H1 (cell line): ENCODE measurements at regions not wholly inside any gene's neighbourhood (a gene's known extent, or its start where the extent isn't known, plus 50 kb on each side); places are given as distances from the start of the nearest gene placed in this dataset.
A peak's percentile ranks its signal among the peaks of the same experiment; 100 is the strongest.

Source experiments
- CTCF ChIA-PET: fragments of 300-600 bp; sonication (Branson Sonifier 250); formaldehyde crosslinking; loops from one replicate; lab custom pipeline; 2021; ENCODE audit not compliant: partially characterized antibody; lab: Charles Lee
- POLR2A ChIA-PET: fragments of 300-600 bp; sonication (Branson Sonifier 250); formaldehyde crosslinking; loops from one replicate; lab custom pipeline; 2021; ENCODE audit warnings: inconsistent platforms; ENCODE audit not compliant: partially characterized antibody; lab: Charles Lee
- DNase-seq, 2 experiments: peaks; one replicate each; pipeline versions ENCODE4 v3.0.0 to v3.0.0-alpha.2; 2010 to 2022; ENCODE audit warnings: low spot score in 2 of 2, low read depth in 1 of 2, mixed read lengths in 1 of 2
- FAIRE-seq: peaks from 2 replicates; lab custom pipeline; 2011; peaks lifted over from hg19 to GRCh38; lab: Jason Lieb, UNC
- H2AFZ ChIP-seq: 2 replicates; pipeline ENCODE4 v1.8.1; 2012; ENCODE audit warnings: low read length, inconsistent platforms
- H2AK5ac ChIP-seq: 2 replicates; pipeline ENCODE4 v1.6.1; 2013; ENCODE audit warnings: low read depth, low read length
- H2BK120ac ChIP-seq: replicated peaks from 2 replicates; pipeline ENCODE3; 2013; ENCODE audit warnings: low read depth, low read length, inconsistent platforms
- H2BK12ac ChIP-seq: 2 replicates; pipeline ENCODE4 v1.6.1; 2013; ENCODE audit warnings: low read depth, low read length
- H2BK15ac ChIP-seq: 2 replicates; pipeline ENCODE4 v1.6.1; 2013; ENCODE audit warnings: low read length
- H2BK20ac ChIP-seq: 2 replicates; pipeline ENCODE4 v1.6.1; 2013; ENCODE audit warnings: low read length
- H2BK5ac ChIP-seq: 2 replicates; pipeline ENCODE4 v1.6.1; 2013; ENCODE audit warnings: low read depth, low read length
- H3K14ac ChIP-seq: 2 replicates; pipeline ENCODE4 v1.6.1; 2013; ENCODE audit warnings: inconsistent platforms; ENCODE audit not compliant: insufficient read length
- H3K18ac ChIP-seq: 2 replicates; pipeline ENCODE4 v1.6.1; 2013; ENCODE audit warnings: low read length; ENCODE audit errors: extremely low read depth
- H3K23ac ChIP-seq: 2 replicates; pipeline ENCODE4 v1.6.1; 2013; ENCODE audit warnings: inconsistent platforms; ENCODE audit not compliant: insufficient read length
- H3K23me2 ChIP-seq: 2 replicates; pipeline ENCODE4 v1.6.1; 2013; ENCODE audit warnings: low read depth, low read length
- H3K27ac ChIP-seq: 2 replicates; pipeline ENCODE4 v1.6.1; 2011; ENCODE audit warnings: low read depth, low read length, inconsistent platforms
- H3K27me3 ChIP-seq, 4 experiments: replicated peaks in 1 of 4; 1 replicate in 1 of 4; 2 replicates in 3 of 4; pipeline versions ENCODE4 v1.6.1 to v1.8.1; 2011 to 2013; ENCODE audit warnings: low read length in 3 of 4, mild to moderate bottlenecking in 3 of 4, inconsistent platforms in 2 of 4, mixed read lengths in 2 of 4, moderate library complexity in 1 of 4; ENCODE audit not compliant: control insufficient read depth in 3 of 4, insufficient read depth in 3 of 4; ENCODE audit errors: extremely low read depth in 1 of 4
- H3K36me3 ChIP-seq, 4 experiments: 2 replicates each; pipeline versions ENCODE4 v1.6.1 to v1.8.1; 2011 to 2013; ENCODE audit warnings: mild to moderate bottlenecking in 4 of 4, low read length in 3 of 4, moderate library complexity in 2 of 4, control low read depth in 1 of 4, inconsistent platforms in 1 of 4; ENCODE audit not compliant: insufficient read depth in 4 of 4, control insufficient read depth in 2 of 4
- H3K4ac ChIP-seq: replicated peaks from 2 replicates; pipeline ENCODE3; 2013; ENCODE audit warnings: low read length, low read depth, mixed read lengths, inconsistent platforms; ENCODE audit not compliant: insufficient read length
- H3K4me1 ChIP-seq, 4 experiments: replicated peaks in 1 of 4; 1 replicate in 1 of 4; 2 replicates in 3 of 4; pipeline versions ENCODE4 v1.6.1 to v1.8.1; 2011 to 2013; ENCODE audit warnings: low read length in 3 of 4, inconsistent platforms in 2 of 4, mixed read lengths in 1 of 4; ENCODE audit not compliant: insufficient read depth in 4 of 4, control insufficient read depth in 3 of 4
- H3K4me2 ChIP-seq, 2 experiments: 2 replicates each; pipeline versions ENCODE4 v1.6.1 to v1.8.1; 2011 to 2013; ENCODE audit warnings: low read depth in 2 of 2, low read length in 2 of 2, control low read depth in 1 of 2, inconsistent platforms in 1 of 2, mild to moderate bottlenecking in 1 of 2; ENCODE audit not compliant: insufficient read depth in 1 of 2
- H3K4me3 ChIP-seq, 4 experiments: fragments of 200-600, 300-600 bp in 1 of 4; sonication (generic), shearing (Covaris generic), sonication (Bioruptor Twin) in 1 of 4; 2 replicates each; pipeline versions ENCODE4 v1.5.1 to v1.8.1; 2011 to 2016; ENCODE audit warnings: low read length in 4 of 4, low read depth in 3 of 4, control low read depth in 2 of 4, inconsistent platforms in 2 of 4, mild to moderate bottlenecking in 2 of 4, mixed read lengths in 1 of 4, moderate library complexity in 1 of 4; ENCODE audit not compliant: insufficient read depth in 2 of 4; ENCODE audit errors: extremely low read depth in 1 of 4
- H3K56ac ChIP-seq: replicated peaks from 2 replicates; pipeline ENCODE3; 2013; ENCODE audit warnings: low read depth, mild to moderate bottlenecking, mixed read lengths, low read length, inconsistent platforms; ENCODE audit not compliant: insufficient read length
- H3K79me1 ChIP-seq: 2 replicates; pipeline ENCODE4 v1.6.1; 2013; ENCODE audit warnings: low read depth, low read length, control low read depth
- H3K79me2 ChIP-seq, 2 experiments: 2 replicates each; pipeline versions ENCODE4 v1.6.1 to v1.8.1; 2012 to 2013; ENCODE audit warnings: low read length in 2 of 2, mild to moderate bottlenecking in 2 of 2, inconsistent platforms in 1 of 2; ENCODE audit not compliant: insufficient read depth in 2 of 2, control insufficient read depth in 1 of 2
- H3K9ac ChIP-seq, 4 experiments: replicated peaks in 1 of 4; 1 replicate in 1 of 4; 2 replicates in 3 of 4; pipeline versions ENCODE4 v1.6.1 to v1.8.1; 2011 to 2013; ENCODE audit warnings: low read depth in 3 of 4, low read length in 3 of 4, control low read depth in 2 of 4, mild to moderate bottlenecking in 2 of 4, moderate library complexity in 2 of 4, inconsistent platforms in 1 of 4; ENCODE audit errors: extremely low read depth in 1 of 4
- H3K9me3 ChIP-seq, 2 experiments: 2 replicates each; pipeline versions ENCODE4 v1.6.1 to v1.8.1; 2012 to 2013; ENCODE audit warnings: mild to moderate bottlenecking in 2 of 2, moderate library complexity in 2 of 2, control low read depth in 1 of 2, inconsistent platforms in 1 of 2, low read depth in 1 of 2, low read length in 1 of 2, mixed read lengths in 1 of 2; ENCODE audit not compliant: insufficient read depth in 2 of 2
- H4K20me1 ChIP-seq, 2 experiments: replicated peaks in 1 of 2; 2 replicates each; pipeline versions ENCODE3 to v1.8.1; 2011 to 2013; ENCODE audit warnings: inconsistent platforms in 2 of 2, low read length in 2 of 2, mild to moderate bottlenecking in 1 of 2; ENCODE audit not compliant: insufficient read depth in 2 of 2, control insufficient read depth in 1 of 2
- H4K5ac ChIP-seq: 2 replicates; pipeline ENCODE4 v1.6.1; 2013; ENCODE audit warnings: low read length, low read depth, mixed read lengths, inconsistent platforms; ENCODE audit not compliant: insufficient read length
- H4K8ac ChIP-seq: 2 replicates; pipeline ENCODE4 v1.8.0; 2013; ENCODE audit warnings: mild to moderate bottlenecking, moderate library complexity, low read length, inconsistent platforms; ENCODE audit not compliant: insufficient read depth; ENCODE audit errors: extremely low read depth
- H4K91ac ChIP-seq: replicated peaks from 2 replicates; pipeline ENCODE3; 2013; ENCODE audit warnings: low read length, mixed read lengths, inconsistent platforms; ENCODE audit not compliant: insufficient read length
- CBX8 ChIP-seq: fragments of 300-800, 300-1000 bp; sonication (generic); IDR thresholded peaks from 2 replicates; pipeline ENCODE4 v1.7.1; 2016; ENCODE audit warnings: low read depth, low read length, borderline replicate concordance
- CEBPB ChIP-seq: IDR thresholded peaks from 2 replicates; pipeline ENCODE4 v1.6.1; 2012; ENCODE audit warnings: low read depth, low read length
- EGR1 ChIP-seq: IDR thresholded peaks from 2 replicates; pipeline ENCODE4 v1.6.1; 2011; ENCODE audit warnings: low read depth, low read length, borderline replicate concordance
- GTF2F1 ChIP-seq: IDR thresholded peaks from 2 replicates; pipeline ENCODE4 v1.6.1; 2012; ENCODE audit warnings: low read depth, low read length, improper control_type of control experiment, borderline replicate concordance
- KDM5A ChIP-seq: fragments of 200-600 bp; IDR thresholded peaks from 2 replicates; pipeline ENCODE4 v1.7.1; 2012; ENCODE audit warnings: mild to moderate bottlenecking, low read length, inconsistent platforms, mixed read lengths
- RXRA ChIP-seq: IDR thresholded peaks from 2 replicates; pipeline ENCODE4 v1.6.1; 2011; ENCODE audit warnings: low read depth, mild to moderate bottlenecking, low read length, moderate library complexity; ENCODE audit not compliant: insufficient read depth
- SIRT6 ChIP-seq: IDR thresholded peaks from one replicate; pipeline ENCODE4 v1.7.1; 2012; ENCODE audit warnings: low read length, inconsistent platforms
- SP2 ChIP-seq: IDR thresholded peaks from 2 replicates; pipeline ENCODE4 v1.6.1; 2012; ENCODE audit warnings: mild to moderate bottlenecking, low read length, inconsistent platforms
- SP4 ChIP-seq: IDR thresholded peaks from 2 replicates; pipeline ENCODE4 v1.6.1; 2012; ENCODE audit warnings: low read length, inconsistent platforms
- TBP ChIP-seq: IDR thresholded peaks from 2 replicates; pipeline ENCODE4 v1.6.1; 2011; ENCODE audit warnings: low read depth, low read length, improper control_type of control experiment
- WGBS, 2 experiments: shearing (Covaris generic) in 1 of 2; methylation state at CpG; one replicate each; pipeline versions ENCODE4 v1.1.6 to v1.1.7; 2013 to 2015; ENCODE audit warnings: low lambda C conversion rate in 2 of 2, mixed read lengths in 2 of 2, inconsistent platforms in 1 of 2, low coverage in 1 of 2, missing lambda C conversion rate in 1 of 2; ENCODE audit not compliant: insufficient replicate concordance in 2 of 2, insufficient coverage in 1 of 2, insufficient read length in 1 of 2; ENCODE audit errors: extremely low coverage in 1 of 2, missing lambda C conversion rate in 1 of 2; 5-methylcytosine and 5-hydroxymethylcytosine counted together
- TF ChIP-seq, protein P1 (sequence below): IDR thresholded peaks from 2 replicates; pipeline ENCODE4 v1.6.1; 2012; ENCODE audit warnings: inconsistent platforms

DNA sequence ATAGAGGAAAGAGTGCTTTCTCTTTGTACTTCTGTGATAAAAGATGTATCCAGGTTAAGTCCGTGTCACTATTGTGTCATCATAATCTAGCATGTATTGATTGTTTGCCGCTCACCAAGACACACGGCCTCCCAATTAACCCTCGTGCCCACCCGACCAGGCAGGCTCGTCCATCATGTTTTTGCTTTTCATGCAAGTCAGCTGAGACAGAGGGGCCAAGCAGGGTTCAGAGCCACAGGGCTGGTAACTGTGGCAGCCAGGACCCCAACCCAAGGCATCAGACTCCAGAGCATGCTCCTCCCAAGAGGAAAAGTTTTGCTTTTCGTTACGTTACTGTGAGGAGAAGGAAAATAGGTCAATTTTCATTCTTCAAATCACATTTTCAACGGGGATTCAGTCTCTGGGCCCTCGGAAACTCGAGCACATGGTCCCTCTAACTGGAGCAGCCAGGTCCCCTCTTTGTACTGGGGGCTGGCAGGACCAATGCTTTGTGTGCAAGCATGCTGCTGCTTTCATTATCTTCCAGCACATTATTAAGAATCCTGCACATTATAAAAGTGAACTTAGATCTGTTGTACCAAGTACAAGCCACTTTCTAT, 161.1 kb upstream of the TOPAZ1 start:
- Histone ChIP-seq H3K27ac (no peak overlapping the region), H2BK120ac (no peak overlapping the region), H3K18ac (no peak overlapping the region), H3K27me3 (no peaks in the 10 kb centered on the region; a peak in 1 of 7 replicates), H3K79me2 (no peaks in the 10 kb centered on the region), H3K36me3 (no peaks in the 10 kb centered on the region), H3K9me3 (no peaks in the 10 kb centered on the region), H3K4ac (no peak overlapping the region), H2AK5ac (no peak overlapping the region), H4K8ac (no peak overlapping the region), H2AFZ (no peak overlapping the region), H4K91ac (no peak overlapping the region), H3K4me2 (no peak overlapping the region), H3K14ac (no peak overlapping the region), H2BK12ac (no peak overlapping the region), H4K5ac (no peak overlapping the region), H3K79me1 (no peaks in the 10 kb centered on the region), H3K4me1 (peaks cover 0 to 6% (median 4%) of the 10 kb centered on the region in 4 experiments; a peak in 6 of 7 replicates), H3K56ac (no peak overlapping the region), H2BK15ac (0 out of 2 replicates have a peak overlapping the region, but pooled peaks have one; percentile 49), H2BK20ac (0 out of 2 replicates have a peak overlapping the region, but pooled peaks have one; percentile 51), H3K23me2 (no peaks in the 10 kb centered on the region), H3K4me3 (no peak overlapping the region), H3K9ac (no peak overlapping the region), H4K20me1 (no peaks in the 10 kb centered on the region), H3K23ac (no peak overlapping the region), H2BK5ac (no peak overlapping the region)
- ChIA-PET CTCF (interaction anchor here (0.8 to 1.1 kb wide), 2 partner anchors 27 to 33 kb away, joined by 3 read pairs; no protein-coding TSS in a partner anchor), POLR2A (no interaction called here)
- FAIRE-seq, result no peak
- WGBS, 2 experiments, result 89% methylated on average over 11 of the region's 11 CpGs; no CpG with 5 or more reads in 1 of the 2 experiments
- TF ChIP-seq SP4 (no peak), SIRT6 (no peak), TBP (no peak), EGR1 (no peak), CEBPB (no peak), KDM5A (no peak), SP2 (no peak), GTF2F1 (no peak), RXRA (no peak), CBX8 (no peak)
- TF ChIP-seq, protein P1, sequence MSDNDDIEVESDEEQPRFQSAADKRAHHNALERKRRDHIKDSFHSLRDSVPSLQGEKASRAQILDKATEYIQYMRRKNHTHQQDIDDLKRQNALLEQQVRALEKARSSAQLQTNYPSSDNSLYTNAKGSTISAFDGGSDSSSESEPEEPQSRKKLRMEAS, result no peak
- DNase-seq, result peak in 1 of 2 experiments; percentile 28
